HCT116 (cell line): ENCODE measurements at regions not wholly inside any gene's neighbourhood (a gene's known extent, or its start where the extent isn't known, plus 50 kb on each side); places are given as distances from the start of the nearest gene placed in this dataset.

ENCODE experiments used
- ATAC-seq: fragments of 200-7000 bp; cut with Tn5 transposase; 2 replicates; pipeline ENCODE4 v1.9.1; 2020; ENCODE audit warnings: mild to moderate bottlenecking, moderate library complexity
- BruUV-seq: library from RNA; stranded (reverse); fragments of 400-500 nt; replicated peaks from 2 replicates; lab custom pipeline; 2021; lab: Mats Ljungman, UMichigan
- CTCF ChIA-PET: fragments of 300-600 bp; sonication (Branson Sonifier 250); formaldehyde crosslinking; loops from one replicate; lab custom pipeline; 2021; ENCODE audit warnings: antibody characterized with exemption; lab: Charles Lee
- POLR2A ChIA-PET: fragments of 300-600, 350-600 bp; sonication (Branson Sonifier 250); formaldehyde crosslinking; loops from one replicate; lab custom pipeline; 2021; ENCODE audit warnings: antibody characterized with exemption; lab: Charles Lee
- RAD21 ChIA-PET, 2 experiments: fragments of 300-600 bp; sonication (Branson Sonifier 250); formaldehyde crosslinking; loops; one replicate each; lab custom pipeline; 2023; ENCODE audit warnings: low total read pairs in 2 of 2; ENCODE audit not compliant: uncharacterized antibody in 2 of 2, unreplicated experiment in 2 of 2, low non-redundant PET in 1 of 2; lab: Charles Lee
- DNase-seq: peaks from one replicate; pipeline ENCODE4 v3.0.0-alpha.2; 2010; ENCODE audit warnings: low read depth, low spot score
- H2AFZ ChIP-seq: fragments of 200-600 bp; shearing (Covaris generic), sonication (generic); 2 replicates; pipeline ENCODE4 v1.6.1; 2017; ENCODE audit warnings: low read depth, mixed run types, mixed read lengths, antibody characterized with exemption, low read length; ENCODE audit not compliant: poor library complexity, severe bottlenecking
- H3K27ac ChIP-seq: 2 replicates; pipeline ENCODE4 v1.5.1; 2012; ENCODE audit warnings: low read depth, low read length
- H3K27me3 ChIP-seq: fragments of 200-600 bp; sonication (generic); 2 replicates; pipeline ENCODE4 v1.6.1; 2016; ENCODE audit warnings: mixed run types, low read length, mixed read lengths; ENCODE audit not compliant: insufficient read depth
- H3K36me3 ChIP-seq, 2 experiments: fragments of 200-500 bp in 1 of 2; fragments of 200-600 bp in 1 of 2; sonication (Bioruptor generic) in 1 of 2; sonication (generic) in 1 of 2; 2 replicates each; pipeline versions ENCODE4 v1.5.1 to v1.6.1; 2014 to 2016; ENCODE audit warnings: low read length in 2 of 2, inconsistent platforms in 1 of 2, mixed read lengths in 1 of 2, mixed run types in 1 of 2; ENCODE audit not compliant: insufficient read depth in 2 of 2, control insufficient read depth in 1 of 2
- H3K4me1 ChIP-seq, 2 experiments: fragments of 200-600 bp in 1 of 2; sonication (generic) in 1 of 2; 2 replicates each; pipeline versions ENCODE4 v1.5.1 to v1.6.1; 2012 to 2017; ENCODE audit warnings: low read length in 2 of 2, inconsistent platforms in 1 of 2, mild to moderate bottlenecking in 1 of 2, mixed read lengths in 1 of 2, mixed run types in 1 of 2, moderate library complexity in 1 of 2; ENCODE audit not compliant: insufficient read depth in 2 of 2, control insufficient read depth in 1 of 2
- H3K4me2 ChIP-seq: fragments of 200-600 bp; sonication (generic); 2 replicates; pipeline ENCODE4 v1.6.1; 2017; ENCODE audit warnings: mixed run types, low read length, mixed read lengths
- H3K4me3 ChIP-seq, 2 experiments: fragments of 200-600 bp in 1 of 2; sonication (generic) in 1 of 2; replicated peaks in 1 of 2; 2 replicates each; pipeline ENCODE4 v1.5.1; 2011 to 2016; ENCODE audit warnings: low read length in 2 of 2, control low read depth in 1 of 2, low read depth in 1 of 2, mild to moderate bottlenecking in 1 of 2, mixed read lengths in 1 of 2, mixed run types in 1 of 2
- H3K79me2 ChIP-seq: fragments of 200-600 bp; sonication (generic); 2 replicates; pipeline ENCODE4 v1.6.1; 2017; ENCODE audit warnings: mild to moderate bottlenecking, mixed run types, low read length, moderate library complexity, mixed read lengths; ENCODE audit not compliant: insufficient read depth
- H3K9ac ChIP-seq: fragments of 200-600 bp; sonication (generic); 2 replicates; pipeline ENCODE4 v1.6.1; 2016; ENCODE audit warnings: low read length, mixed read lengths
- H3K9me2 ChIP-seq: fragments of 200-600 bp; sonication (generic), shearing (Covaris generic); 2 replicates; pipeline ENCODE4 v1.6.1; 2017; ENCODE audit warnings: mixed run types, mild to moderate bottlenecking, moderate library complexity; ENCODE audit not compliant: insufficient read depth
- H3K9me3 ChIP-seq, 2 experiments: fragments of 200-500 bp in 1 of 2; fragments of 200-600 bp in 1 of 2; sonication (Bioruptor generic) in 1 of 2; sonication (generic) in 1 of 2; 2 replicates each; pipeline ENCODE4 v1.6.1; 2014 to 2017; ENCODE audit warnings: low read length in 2 of 2, mixed read lengths in 2 of 2, inconsistent platforms in 1 of 2, low read depth in 1 of 2, mild to moderate bottlenecking in 1 of 2, mixed run types in 1 of 2, moderate library complexity in 1 of 2; ENCODE audit not compliant: control insufficient read depth in 1 of 2, insufficient read depth in 1 of 2
- H4K20me1 ChIP-seq: fragments of 200-600 bp; sonication (generic), shearing (Covaris generic); 2 replicates; pipeline ENCODE4 v1.6.1; 2017; ENCODE audit warnings: mixed run types, mild to moderate bottlenecking, moderate library complexity; ENCODE audit not compliant: insufficient read depth
- CBX3 ChIP-seq: IDR thresholded peaks from 2 replicates; pipeline ENCODE4 v1.6.1; 2012; ENCODE audit warnings: low read depth
- CEBPB ChIP-seq: IDR thresholded peaks from 2 replicates; pipeline ENCODE4 v1.6.1; 2012; ENCODE audit warnings: low read depth
- CTCF ChIP-seq, 3 experiments: fragments of 200-600 bp in 1 of 3; sonication (generic) in 1 of 3; IDR thresholded peaks in 2 of 3; conservative IDR thresholded peaks in 1 of 3; 2 replicates each; pipeline ENCODE4 v1.5.1; 2012 to 2017; ENCODE audit warnings: low read depth in 2 of 3, low read length in 2 of 3, antibody characterized with exemption in 1 of 3, borderline replicate concordance in 1 of 3, control low read depth in 1 of 3, mild to moderate bottlenecking in 1 of 3, mixed read lengths in 1 of 3, mixed run types in 1 of 3, moderate library complexity in 1 of 3; ENCODE audit not compliant: insufficient read depth in 1 of 3
- EGR1 ChIP-seq: IDR thresholded peaks from 2 replicates; pipeline ENCODE4 v1.6.1; 2012; ENCODE audit warnings: low read depth
- EZH2phosphoT487 ChIP-seq: fragments of 200-600 bp; IDR thresholded peaks from 2 replicates; pipeline ENCODE4 v1.6.1; 2018; ENCODE audit warnings: antibody characterized with exemption, borderline replicate concordance
- FOSL1 ChIP-seq: IDR thresholded peaks from 2 replicates; pipeline ENCODE4 v1.6.1; 2012; ENCODE audit warnings: low read depth
- JUND ChIP-seq: IDR thresholded peaks from 2 replicates; pipeline ENCODE4 v1.6.1; 2012
- POLR2A ChIP-seq: IDR thresholded peaks from 2 replicates; pipeline ENCODE4 v1.7.0; 2011; ENCODE audit warnings: borderline replicate concordance; ENCODE audit not compliant: insufficient read depth, insufficient read length; ENCODE audit errors: extremely low read depth
- RAD21 ChIP-seq: IDR thresholded peaks from 2 replicates; pipeline ENCODE4 v1.6.1; 2012; ENCODE audit warnings: low read depth, mild to moderate bottlenecking
- SIN3A ChIP-seq: IDR thresholded peaks from 2 replicates; pipeline ENCODE4 v1.6.1; 2012; ENCODE audit warnings: low read depth
- SP1 ChIP-seq: IDR thresholded peaks from 2 replicates; pipeline ENCODE4 v1.6.1; 2012; ENCODE audit warnings: low read depth
- SRF ChIP-seq: IDR thresholded peaks from 2 replicates; pipeline ENCODE4 v1.6.1; 2012; ENCODE audit warnings: low read depth
- TCF7L2 ChIP-seq: IDR thresholded peaks from 2 replicates; pipeline ENCODE4 v1.7.0; 2011; ENCODE audit warnings: borderline replicate concordance, inconsistent platforms; ENCODE audit not compliant: insufficient read depth, insufficient read length; ENCODE audit errors: extremely low read depth
- YY1 ChIP-seq: IDR thresholded peaks from 2 replicates; pipeline ENCODE4 v1.6.1; 2011; ENCODE audit warnings: low read length, low read depth, moderate library complexity, mild to moderate bottlenecking; ENCODE audit not compliant: insufficient replicate concordance; ENCODE audit errors: extremely low read depth
- ZNF274 ChIP-seq: fragments of 200-500 bp; sonication (Bioruptor generic); IDR thresholded peaks from 2 replicates; pipeline ENCODE4 v1.6.1; 2014; ENCODE audit warnings: mild to moderate bottlenecking, low read depth, low read length, inconsistent platforms
- intact Hi-C: fragments of 100-400 bp; cut with micrococcal nuclease; formaldehyde crosslinking; loops from 2 replicates; pipeline ENCODE4 v1.10.0; 2022
- TF ChIP-seq, protein P1 (sequence below): IDR thresholded peaks from 2 replicates; pipeline ENCODE4 v1.6.1; 2012
- TF ChIP-seq, protein P2 (sequence below): IDR thresholded peaks from 2 replicates; pipeline ENCODE4 v1.6.1; 2012; ENCODE audit warnings: low read depth
- TF ChIP-seq, protein P3 (sequence below): IDR thresholded peaks from 2 replicates; pipeline ENCODE4 v1.6.1; 2012

GRCh38 chr11:69545976-69546617 is 64.6 kb downstream of the LINC01488 start:
- no peaks in the 10 kb centered on the region for H3K27me3 ChIP-seq
- no peaks in the 10 kb centered on the region for H3K79me2 ChIP-seq
- H3K4me3 ChIP-seq = no peak overlapping the region
- H3K9ac ChIP-seq = no peak overlapping the region
- TF ChIP-seq CTCF (IDR thresholded peaks at IDR 0.05 in 2 of 3, conservative IDR thresholded peaks at IDR 0.05 in 1 of 3; ENCODE audit: borderline replicate concordance in 1 of 3, insufficient read depth in 1 of 3, low read depth in 2 of 3, low read length in 2 of 3) (no peak), POLR2A (no peak), SIN3A (no peak), EGR1 (no peak), ZNF274 (no peak), SRF (no peak), YY1 (no peak), CBX3 (no peak), SP1 (no peak), FOSL1 (no peak), JUND (no peak), RAD21 (no peak), CEBPB (no peak), EZH2phosphoT487 (no peak), TCF7L2 (no peak)
- TF ChIP-seq, protein P1, sequence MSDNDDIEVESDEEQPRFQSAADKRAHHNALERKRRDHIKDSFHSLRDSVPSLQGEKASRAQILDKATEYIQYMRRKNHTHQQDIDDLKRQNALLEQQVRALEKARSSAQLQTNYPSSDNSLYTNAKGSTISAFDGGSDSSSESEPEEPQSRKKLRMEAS = no peak
- TF ChIP-seq, protein P2, sequence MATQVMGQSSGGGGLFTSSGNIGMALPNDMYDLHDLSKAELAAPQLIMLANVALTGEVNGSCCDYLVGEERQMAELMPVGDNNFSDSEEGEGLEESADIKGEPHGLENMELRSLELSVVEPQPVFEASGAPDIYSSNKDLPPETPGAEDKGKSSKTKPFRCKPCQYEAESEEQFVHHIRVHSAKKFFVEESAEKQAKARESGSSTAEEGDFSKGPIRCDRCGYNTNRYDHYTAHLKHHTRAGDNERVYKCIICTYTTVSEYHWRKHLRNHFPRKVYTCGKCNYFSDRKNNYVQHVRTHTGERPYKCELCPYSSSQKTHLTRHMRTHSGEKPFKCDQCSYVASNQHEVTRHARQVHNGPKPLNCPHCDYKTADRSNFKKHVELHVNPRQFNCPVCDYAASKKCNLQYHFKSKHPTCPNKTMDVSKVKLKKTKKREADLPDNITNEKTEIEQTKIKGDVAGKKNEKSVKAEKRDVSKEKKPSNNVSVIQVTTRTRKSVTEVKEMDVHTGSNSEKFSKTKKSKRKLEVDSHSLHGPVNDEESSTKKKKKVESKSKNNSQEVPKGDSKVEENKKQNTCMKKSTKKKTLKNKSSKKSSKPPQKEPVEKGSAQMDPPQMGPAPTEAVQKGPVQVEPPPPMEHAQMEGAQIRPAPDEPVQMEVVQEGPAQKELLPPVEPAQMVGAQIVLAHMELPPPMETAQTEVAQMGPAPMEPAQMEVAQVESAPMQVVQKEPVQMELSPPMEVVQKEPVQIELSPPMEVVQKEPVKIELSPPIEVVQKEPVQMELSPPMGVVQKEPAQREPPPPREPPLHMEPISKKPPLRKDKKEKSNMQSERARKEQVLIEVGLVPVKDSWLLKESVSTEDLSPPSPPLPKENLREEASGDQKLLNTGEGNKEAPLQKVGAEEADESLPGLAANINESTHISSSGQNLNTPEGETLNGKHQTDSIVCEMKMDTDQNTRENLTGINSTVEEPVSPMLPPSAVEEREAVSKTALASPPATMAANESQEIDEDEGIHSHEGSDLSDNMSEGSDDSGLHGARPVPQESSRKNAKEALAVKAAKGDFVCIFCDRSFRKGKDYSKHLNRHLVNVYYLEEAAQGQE = no peak
- TF ChIP-seq, protein P3, sequence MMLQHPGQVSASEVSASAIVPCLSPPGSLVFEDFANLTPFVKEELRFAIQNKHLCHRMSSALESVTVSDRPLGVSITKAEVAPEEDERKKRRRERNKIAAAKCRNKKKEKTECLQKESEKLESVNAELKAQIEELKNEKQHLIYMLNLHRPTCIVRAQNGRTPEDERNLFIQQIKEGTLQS = no peak
- H3K9me2 ChIP-seq = no peaks in the 10 kb centered on the region
- ChIA-PET POLR2A (no interaction called here), RAD21 (no interaction called here), CTCF (no interaction called here)
- ATAC-seq (no peak), DNase-seq (no peak)
- no peak overlapping the region for H3K27ac ChIP-seq
- H3K36me3 ChIP-seq = no peaks in the 10 kb centered on the region
- no peaks in the 10 kb centered on the region for H3K4me1 ChIP-seq
- no peaks in the 10 kb centered on the region; a peak in 2 of 4 replicates for H3K9me3 ChIP-seq
- H2AFZ ChIP-seq = no peak overlapping the region
- BruUV-seq = no TSS peak
- no peak overlapping the region for H3K4me2 ChIP-seq
- intact Hi-C loops = no loop called here
- H4K20me1 ChIP-seq = no peaks in the 10 kb centered on the region
